Stimulated activated CD8-positive, alpha-beta memory T cell treated with anti-CD3 and anti-CD28 coated beads, Interleukin-7, amount 100 ng/mL, for 48 hours (primary cell): ENCODE measurements at regions not wholly inside any gene's neighbourhood (a gene's known extent, or its start where the extent isn't known, plus 50 kb on each side); places are given as distances from the start of the nearest gene placed in this dataset.

Source experiments
- DNase-seq, 2 donors: peaks; one replicate each; pipeline ENCODE4 v3.0.0-alpha.2; 2020; ENCODE audit warnings: low read depth in 1 of 2; ENCODE audit errors: extremely low read depth in 1 of 2

DNA sequence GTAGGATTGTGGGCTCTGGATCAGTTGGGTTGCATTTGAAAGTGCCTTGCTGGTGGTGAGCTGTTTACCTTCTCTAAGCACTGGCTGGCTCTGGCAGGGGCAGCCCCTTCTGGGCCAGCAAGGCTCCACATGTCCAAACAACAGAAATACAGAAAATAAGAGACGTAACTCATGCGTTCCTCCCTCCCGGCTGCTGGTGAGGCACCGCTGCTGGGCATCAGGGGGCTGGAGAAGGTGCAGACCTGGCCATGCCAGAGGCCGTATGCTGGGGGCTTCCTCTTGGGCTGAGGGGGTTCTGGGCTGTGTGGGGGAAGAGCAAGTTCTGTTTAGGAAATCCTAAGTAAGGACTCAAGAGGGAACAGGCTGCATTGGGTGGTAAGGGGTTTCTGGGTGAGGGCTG, 140.6 kb downstream of the URI1 start:
- DNase-seq, result no peak

DNA sequence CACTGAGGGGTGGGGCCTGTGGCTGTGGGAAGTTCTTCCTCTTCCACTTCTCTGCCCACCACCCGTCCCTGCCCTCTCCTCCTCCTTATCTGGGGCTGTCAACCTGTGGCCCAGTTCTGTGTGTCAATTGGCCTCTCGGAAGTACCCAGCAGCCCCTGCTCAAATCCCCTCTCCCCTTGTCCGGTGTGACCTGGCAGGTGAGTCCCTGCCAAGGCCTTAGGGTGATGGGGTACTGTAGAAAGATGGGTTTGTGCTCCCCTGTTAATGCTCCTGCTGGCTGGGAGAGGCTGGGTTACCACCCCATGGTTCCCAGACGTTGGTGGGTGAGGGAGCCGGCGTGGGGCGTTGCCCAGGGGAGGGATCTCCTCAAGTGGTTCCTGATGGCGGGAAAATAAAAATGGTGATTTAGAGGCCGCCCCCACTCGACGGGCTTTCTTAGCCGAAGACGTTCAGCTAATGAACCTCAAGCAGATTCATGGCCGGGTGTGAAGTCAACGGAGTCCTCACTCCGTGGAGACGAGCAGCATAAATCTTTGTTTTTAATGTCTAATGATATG, 141.2 kb downstream of the URI1 start:
- no peak for DNase-seq

DNA sequence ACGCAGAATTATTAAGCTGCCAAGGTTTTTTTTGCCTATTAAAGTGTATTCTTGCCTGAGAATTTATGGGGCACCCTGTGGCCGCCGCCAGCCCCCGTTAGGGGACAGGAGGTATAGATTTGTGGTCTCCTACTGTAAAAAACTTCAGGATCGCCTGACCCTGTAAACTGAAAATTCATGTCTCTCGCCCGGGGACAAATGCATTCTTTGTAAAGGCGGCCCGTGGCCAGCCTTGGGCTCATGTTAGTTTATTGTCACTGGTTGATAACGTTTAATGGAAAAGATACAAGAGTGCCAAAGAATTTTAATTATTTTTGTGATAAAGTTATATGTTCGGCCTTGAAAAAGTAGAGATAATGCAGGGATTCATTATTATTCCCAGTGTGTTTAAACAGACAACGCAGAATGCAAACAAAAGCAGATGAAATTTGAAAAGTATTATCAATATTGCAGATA, 141.7 kb downstream of the URI1 start:
- no peak for DNase-seq

DNA sequence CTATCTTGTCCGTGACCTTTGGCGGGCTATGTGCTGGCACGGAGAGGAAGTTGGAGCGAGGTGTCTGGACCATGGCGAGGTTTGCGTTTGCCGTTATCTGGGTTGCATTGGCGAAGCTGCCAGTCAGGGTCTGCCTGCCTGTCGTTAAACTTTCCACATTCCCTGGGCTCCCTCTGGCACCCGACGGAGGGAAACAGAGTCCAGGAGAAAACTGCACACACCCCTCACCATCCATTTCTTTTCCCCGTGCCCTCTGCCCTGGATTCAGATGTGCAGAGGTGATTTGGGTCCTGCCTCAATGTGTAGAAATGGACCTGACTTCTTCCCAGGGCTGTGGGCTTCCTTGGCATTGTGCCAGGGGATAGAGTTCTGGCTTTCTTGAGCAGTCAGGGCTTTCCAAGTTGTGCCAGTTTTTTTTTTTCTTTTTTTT, 142.4 kb downstream of the URI1 start:
- DNase-seq, result no peak

DNA sequence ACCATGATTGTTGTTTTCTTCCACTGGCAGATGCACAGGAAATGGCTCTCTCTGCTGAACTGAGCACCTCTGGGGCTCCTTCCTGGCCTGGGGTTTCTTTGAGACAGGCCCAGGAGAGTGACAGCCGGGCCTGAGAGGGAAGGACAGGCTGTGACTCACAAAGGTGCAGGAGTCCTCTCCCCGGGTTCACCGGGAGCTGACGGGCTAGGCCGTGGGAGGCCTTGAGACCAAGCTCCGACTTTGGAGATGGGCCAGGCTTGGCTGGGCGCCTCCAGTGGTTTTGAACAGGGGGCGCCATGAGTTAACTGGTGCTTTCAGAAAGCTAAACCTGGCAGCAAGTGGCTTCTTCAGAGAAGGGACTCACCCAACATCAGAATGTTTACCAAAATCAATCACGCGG, 143.4 kb downstream of the URI1 start:
- peak in 1 of 2 donors; percentile 3 for DNase-seq

DNA sequence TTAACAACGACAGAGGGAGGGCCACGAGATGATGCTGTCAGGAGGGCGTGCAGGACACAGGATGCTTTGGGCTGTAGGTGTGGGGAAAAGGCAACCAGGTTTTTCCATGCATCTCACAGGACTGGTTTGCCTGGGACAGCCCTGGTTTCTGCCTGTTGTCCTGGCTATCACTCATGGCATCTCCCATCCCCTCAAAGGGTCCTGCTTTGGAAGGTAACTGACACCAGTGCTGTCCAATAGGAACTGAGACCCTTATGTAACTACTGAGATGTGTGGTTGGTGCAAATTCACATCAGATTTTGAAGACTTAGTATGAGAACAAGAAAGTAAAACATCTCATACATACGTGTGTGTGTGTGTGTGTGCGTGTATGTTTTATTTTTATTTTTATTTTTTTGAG, 144.2 kb downstream of the URI1 start:
- no peak for DNase-seq

DNA sequence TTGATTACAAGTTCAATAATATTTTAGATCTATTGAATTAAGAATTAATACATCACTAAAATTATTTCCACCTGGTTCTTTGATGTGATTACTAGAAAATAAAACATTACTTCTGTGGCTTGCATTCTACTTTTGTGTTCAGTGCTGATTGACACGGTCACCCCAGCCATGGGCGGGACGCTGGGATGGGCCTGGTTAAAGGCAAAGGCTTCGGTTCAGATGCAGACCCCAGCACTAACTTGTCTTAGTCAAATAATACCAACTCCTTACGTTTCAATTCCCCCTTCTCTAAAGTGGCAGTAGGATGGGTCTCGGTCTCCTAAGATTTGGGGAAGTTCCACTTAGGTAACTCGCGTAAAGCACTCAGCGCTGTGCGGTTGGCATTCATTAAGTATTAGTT, 144.9 kb downstream of the URI1 start:
- no peak for DNase-seq

DNA sequence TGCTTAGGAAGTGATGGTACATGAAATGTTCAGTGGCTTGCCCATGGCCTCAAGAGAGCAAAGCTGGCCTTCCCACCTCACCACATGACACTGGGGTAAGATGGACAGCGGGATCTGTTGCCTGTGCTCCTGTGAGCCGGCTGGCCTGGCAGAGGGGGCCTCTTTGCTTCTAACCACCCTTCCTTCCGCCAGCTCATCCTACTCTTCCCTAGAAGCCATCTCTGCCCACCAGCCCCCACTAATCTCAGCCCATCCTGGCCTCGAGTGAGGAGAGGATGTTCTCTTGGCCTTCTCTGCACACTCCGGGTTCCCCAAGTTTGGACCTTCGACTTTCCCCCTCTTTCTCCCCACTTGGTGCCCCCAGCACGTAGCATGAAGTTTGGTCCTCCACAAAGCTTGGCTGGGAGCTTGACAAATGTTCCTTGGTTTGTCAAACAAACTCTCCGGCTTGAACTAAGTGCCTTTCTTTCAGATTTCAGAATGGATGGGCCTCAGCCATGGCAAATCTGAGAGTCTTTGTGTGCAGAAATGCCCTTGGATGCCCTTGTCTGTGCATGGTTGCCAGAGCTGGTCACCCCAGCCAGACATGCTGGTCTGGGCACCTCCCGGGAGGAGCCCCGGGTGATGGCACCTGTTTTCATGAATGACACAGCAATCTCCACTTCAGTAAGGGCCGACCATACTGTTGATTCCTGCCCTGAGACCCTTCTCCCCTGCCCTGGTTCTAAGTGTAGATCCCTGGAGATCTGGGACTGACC, 145.5 kb downstream of the URI1 start:
- DNase-seq, result no peak

DNA sequence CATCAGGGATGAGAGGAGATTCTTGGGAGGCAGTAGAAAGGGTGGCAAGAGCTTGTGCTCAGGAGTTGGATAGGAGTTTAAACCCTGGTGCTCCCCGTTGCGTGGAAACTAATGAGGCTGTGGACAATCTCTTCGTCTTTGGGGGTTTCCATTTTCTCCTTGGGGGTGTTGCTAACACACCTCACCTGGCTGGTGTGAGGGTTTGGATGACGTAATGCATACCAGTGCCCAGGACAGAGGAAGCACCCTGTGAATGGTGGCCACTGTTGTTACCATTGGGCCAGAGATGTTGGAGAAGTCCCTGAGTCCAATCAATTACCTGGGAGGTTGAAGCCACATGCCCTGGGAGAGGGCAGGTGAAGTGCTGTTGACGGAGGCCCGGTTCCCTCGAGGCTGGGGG, 146.5 kb downstream of the URI1 start:
- no peak for DNase-seq

DNA sequence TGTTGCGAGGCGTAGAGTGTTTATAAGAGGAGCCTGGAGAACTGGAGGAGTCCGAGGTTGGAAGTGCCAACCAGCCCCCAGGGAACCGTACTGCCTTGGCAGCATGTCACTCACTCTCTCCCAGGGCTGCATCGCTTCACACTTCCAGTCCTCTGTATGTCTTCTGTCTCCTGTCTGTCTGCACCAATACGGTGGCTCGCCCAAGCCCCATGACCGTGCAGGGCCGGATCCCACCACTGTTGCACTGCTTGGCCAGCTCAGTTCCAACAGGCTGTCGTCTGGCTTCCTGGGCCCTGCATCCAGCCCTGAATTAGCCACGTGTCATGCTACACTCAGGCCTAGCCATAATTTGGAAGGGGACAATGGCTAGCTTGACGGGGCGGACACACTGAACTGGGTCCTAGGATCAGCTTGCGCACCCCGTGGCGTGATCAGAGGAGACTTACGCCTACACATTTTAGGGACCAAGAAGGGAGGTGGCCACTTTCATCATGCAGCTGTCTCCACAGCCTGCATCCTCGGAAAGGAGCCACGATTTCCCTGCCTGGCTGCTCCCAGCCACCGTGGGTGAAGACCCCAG, 147.1 kb downstream of the URI1 start:
- DNase-seq, result no peak

DNA sequence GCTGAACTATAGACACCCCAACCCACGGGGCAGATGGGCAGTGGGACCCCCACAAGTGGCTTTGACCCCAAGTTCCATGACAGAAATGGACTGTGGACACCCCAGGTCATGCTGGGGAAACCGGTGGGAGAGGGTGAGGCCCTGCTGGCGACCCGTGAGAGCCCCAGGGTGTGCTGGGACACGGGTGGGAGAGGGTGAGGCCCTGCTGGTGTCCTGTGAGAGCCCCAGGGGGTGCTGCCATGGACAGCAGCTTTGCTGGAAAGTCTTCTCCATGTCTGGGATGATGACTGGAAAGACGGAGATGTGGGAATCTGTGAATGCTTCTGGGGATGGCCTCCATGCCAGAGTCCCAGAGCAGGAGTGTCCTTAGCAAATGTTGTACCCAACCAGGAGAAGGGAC, 148.4 kb downstream of the URI1 start:
- DNase-seq, result no peak

DNA sequence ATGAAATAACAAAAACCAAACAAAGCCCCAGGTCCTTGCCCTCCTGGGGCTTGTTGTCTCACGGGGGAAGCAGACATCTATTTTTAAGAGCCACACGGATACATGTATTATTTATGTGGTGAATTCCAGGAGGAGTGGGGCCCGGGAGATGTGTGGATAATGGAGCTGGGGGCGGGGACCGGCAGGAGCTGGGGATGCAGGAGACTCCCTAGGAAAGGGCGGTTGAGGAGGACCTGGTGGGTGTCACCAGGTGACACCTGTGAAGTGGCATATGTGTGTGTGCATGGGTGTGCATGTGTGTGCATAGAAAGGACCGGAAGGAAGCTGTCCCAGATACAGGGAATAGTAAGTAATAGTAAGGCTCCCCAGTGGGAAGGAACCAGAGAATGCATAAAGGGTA, 148.9 kb downstream of the URI1 start:
- DNase-seq, result no peak

DNA sequence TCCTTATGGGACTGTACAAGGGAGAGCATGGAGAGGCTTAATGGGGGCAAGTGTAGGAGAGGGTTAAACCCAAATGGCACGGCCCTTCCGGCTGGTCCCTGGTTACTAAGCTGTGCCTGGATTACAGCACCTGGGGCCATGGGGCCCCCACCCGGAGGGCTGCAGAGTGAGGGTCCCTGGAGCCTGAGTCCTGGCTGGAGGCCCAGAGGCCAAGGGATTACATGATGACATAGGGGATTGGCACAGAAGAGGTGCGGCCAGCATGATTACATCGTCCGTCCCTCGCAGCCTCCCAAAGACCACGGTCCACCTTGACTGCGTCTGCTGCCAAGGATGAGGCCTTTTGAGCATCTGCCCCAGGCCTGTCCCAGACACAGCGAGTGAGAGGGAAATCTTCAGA, 149.4 kb downstream of the URI1 start:
- no peak for DNase-seq

DNA sequence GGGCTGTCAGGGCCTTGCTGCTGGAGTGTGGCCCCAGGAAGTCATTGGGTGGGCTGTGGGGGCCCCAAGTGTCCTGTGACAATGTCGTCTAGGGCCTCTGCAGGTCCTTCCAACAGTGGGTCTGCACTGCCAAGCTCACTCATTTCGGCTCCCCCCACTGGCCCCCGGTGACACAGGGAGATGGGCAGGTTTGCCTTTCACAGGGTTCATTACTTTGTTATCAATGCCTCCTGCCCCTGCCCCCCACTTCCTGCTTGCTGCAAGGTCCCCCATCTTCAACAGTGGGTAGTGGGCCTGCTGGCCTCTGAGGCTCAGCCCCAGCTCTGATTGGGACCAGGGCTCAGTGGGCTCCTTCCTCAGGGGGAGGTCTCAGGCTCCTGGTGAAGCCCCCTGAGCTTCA, 149.8 kb downstream of the URI1 start:
- no peak for DNase-seq

DNA sequence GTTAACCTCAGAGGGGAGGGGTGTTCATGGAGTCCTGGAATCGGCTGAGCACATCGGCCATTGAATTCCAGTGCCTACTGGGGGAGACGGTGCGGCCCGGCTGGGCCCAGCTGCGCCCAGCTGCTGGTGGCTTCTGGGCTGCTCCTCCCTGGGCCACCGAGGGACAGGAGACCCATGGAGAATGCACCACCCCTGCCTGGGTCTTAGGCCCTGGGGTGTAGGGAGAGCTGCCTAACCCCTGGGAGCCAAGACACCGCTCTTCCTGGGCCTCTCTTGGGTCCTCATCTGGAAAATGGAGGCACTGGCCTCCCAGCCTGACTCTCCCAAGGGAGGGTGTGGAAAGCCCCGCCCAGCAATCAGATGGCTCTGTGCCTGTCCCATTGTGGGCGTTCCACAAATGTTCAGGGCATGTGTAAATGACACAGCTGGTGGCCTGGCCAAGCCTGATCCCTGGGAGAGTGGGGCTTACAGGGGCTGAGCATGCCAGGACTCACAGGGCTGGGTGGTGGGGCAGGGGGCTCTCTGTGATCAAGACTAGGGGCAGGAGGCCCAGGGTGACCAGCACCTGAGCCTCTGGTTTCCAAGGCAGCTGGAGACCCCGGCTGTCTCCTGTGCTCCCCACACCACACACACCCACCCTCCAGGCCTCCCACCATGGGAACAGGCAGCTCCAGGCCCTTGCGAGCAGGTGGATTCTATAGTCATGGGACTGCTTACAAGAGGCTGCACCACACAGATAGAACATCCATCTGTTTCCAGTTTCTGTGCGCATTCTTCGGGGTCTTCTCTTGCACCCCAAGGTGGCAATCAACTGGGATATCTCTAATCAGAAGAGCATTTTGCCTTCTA, 150.9 kb downstream of the URI1 start:
- DNase-seq, result no peak

DNA sequence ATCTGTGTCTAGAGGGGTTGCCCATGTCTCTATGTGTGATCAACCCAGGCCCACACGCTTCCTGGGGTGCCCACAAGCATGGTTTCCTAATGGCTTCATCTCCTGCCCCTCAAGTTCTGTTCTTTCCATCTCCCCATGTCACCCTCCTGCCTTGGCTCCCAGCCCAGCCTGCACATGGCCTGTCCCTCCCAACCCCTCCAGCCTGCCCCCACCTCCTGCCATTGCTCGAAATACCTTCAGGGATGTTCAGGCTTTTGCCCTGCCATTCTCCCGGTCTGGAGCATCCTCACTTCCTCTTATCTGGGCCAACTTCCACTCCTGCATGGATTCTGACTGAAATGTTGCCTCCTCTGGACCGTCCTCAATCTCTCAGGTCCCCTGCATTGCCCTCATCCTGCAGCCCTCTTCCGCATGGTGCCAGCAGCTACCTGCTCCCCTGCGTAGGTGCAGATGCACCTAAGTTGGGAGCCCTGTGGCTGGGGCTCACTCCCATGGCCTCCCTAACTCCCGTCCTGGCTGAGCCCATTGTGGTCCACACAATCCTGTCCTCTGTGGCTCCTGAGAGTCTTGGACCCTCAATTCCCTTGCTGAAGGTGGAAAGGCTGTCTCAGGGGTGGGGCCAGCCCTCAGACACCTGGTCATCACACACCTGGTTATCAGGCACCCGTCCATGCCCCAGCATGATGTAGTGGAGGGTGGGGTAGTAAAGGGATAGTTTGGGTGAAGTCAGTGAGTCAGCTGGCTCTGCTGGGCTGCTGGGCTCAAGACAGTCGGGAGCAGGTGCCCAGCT, 152.1 kb downstream of the URI1 start:
- DNase-seq, result no peak

DNA sequence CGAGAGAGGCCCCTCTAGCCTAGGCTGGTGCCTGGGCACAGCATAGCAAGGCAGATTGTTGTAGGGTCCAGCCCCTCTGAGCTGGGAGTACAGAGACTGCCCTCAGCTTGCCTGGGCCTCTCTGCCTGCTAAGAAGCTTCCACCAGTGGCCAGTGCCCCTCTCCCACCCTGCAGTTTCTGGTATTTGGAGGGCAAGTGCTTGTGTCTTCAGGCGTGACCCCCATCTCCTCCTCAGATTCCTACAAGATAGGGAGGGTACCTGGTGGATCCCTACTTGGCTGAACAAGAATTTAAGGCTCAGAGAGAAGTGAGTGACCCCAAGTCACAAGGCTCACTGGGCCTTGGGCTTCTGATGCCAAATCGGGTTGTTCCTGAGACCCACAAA, 152.7 kb downstream of the URI1 start:
- no peak for DNase-seq

DNA sequence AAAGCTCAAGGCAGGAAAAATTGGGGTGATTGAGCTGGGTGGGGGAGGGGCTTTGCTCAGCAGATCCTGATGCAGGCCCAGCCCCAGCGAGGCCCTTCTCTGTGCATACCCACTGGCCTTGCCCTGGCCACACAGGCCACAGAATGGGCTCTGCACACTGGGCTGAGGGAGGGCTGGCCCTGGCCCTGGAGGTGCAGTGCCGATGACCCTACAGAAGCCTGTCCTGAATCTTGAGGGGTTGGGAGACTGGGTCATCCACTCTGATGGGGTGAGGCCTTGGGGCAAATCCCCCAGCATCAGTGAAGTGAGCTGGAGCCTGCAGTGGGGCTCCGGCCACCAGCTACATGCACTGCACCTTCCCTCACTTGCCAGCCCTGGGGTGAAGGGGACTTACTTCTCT, 153.1 kb downstream of the URI1 start:
- no peak for DNase-seq

DNA sequence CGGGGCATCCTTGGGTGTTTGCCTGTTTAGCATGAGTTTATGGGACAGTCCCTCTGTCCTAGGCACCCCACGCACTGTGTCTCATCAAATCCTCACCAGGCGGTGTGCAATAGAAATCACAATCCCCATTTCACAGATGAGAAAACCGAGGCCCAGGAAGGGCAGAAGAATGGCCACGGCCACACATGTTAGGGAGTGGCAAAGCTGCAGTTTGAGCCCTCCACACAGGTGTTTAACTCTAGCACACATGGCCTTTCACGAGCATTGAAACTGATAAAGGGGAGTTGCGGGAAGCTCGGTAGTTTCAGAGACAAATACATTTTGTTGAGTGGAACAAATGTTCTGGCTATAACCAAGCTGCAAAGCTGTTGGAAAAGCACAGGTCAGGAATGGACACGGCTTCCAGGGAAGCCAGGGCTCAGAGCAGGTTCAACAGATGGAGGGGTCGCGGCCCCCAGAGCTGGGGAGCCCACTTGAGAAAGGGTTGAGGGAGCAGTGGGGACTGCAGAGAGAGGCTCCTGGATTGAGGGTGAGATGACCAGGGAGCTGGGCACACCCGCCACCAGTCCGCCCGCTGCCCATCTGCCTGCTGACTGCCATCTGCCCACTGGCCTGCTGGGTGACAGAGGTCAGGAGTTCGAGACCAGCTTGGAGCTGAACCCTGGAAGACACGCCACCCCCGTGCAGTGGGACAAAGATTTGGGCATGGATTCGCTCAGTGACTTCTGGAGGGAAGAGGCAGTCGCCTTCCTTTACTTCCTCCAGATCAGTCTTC, 154.7 kb downstream of the URI1 start:
- DNase-seq, result no peak

DNA sequence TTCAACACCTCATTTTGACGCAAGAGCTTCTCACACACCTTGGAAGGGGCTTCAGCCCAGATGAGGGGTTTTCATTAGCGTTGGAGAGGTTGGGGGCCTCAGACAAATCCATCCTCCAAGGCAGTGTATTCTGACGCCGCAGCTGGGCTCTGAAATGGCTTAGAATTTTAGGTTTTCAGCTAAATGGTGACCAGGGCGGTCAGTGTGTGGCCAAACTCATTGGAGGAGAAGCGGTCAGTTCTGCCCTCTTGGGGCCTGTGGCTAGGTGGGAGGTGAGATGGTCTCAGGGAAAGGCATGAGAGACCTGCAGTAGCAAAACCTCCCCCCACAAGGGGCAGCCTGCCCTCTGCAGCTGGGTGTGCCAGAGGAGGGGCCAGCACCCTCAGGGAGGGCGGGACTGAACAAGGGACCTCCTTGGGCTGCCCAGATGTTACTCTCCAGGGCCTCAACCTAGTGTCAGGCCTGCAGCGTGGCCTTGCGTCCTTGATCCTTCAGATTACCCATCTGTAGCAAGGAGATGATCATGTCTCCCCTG, 155.8 kb downstream of the URI1 start:
- no peak for DNase-seq
